Stimulated activated CD4-positive, alpha-beta T cell treated with anti-CD3 and anti-CD28 coated beads, Interleukin-1b, Interleukin-23, amount 100 ng/mL, for 4 hours (primary cell): ENCODE measurements at regions not wholly inside any gene's neighbourhood (a gene's known extent, or its start where the extent isn't known, plus 50 kb on each side); places are given as distances from the start of the nearest gene placed in this dataset.
"Not testable (repeated sequence)": the region's sequence is repeated elsewhere in the genome, so short reads cannot be mapped to it uniquely, and the experiment has no call there.

Experiments
- DNase-seq, 2 donors: peaks; one replicate each; pipeline ENCODE4 v3.0.0-alpha.2; 2020; ENCODE audit warnings: low read depth in 2 of 2

DNA sequence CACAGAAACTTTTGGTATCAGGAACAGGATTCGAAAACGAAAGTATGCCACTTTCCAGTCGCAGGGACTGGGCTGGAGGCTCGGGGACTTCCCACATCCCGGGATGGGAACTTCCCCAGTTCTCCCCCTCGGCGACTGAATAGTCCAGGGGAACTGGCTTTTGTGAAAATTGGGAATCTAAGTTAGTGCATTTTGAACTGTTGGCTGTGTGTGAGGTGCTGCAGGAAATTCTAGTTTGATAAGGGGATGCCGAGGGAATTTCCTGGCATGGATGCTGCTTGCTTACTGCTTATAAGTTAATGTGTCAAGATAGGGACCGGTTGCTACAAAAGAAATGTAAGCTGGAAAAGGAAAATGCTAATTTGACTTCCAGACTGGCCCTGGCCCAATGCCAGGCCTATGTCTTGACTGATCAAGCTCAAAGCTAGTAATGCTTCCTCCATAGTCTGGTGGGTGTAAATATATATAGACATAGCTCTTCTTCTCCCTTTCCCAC lies 73.4 kb upstream of the EIF5 start:
- no peak for DNase-seq

DNA sequence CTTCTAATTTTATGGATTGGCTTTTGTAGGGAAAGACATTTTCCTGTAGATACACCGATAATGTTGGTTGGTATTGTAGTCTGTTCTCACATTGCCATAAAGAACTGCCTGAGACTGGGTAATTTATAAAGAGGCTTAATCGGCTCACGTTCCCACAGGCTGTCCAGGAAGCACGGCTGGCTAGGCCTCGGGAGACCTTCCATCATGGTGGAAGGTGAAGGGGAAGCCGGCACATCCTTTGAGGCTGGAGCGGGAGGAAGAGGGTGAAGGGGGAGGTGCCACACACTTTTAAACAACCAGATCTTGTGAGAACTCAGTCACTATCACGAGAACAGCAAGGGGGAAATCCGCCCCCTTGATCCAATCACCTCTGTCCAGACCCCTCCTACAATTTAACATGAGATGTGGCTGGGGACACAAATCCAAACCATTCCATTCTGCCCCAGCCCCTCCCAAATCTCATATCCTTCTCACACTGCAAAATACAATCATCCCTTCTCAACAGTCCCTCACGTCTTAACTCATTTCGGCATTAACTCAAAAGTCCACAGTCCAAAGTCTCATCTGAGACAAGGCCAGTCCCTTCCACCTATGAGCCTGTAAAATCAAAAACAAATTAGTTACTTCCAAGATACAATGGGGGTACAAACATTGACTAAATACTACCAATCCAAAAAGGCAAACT lies 66.7 kb upstream of the EIF5 start:
- DNase-seq, result no peak

GRCh38 chr14:103271189-103271588 lies 62.8 kb upstream of the EIF5 start:
- DNase-seq, result no peak

GRCh38 chr14:103273145-103273744 lies 60.8 kb upstream of the EIF5 start:
- no peak for DNase-seq

DNA sequence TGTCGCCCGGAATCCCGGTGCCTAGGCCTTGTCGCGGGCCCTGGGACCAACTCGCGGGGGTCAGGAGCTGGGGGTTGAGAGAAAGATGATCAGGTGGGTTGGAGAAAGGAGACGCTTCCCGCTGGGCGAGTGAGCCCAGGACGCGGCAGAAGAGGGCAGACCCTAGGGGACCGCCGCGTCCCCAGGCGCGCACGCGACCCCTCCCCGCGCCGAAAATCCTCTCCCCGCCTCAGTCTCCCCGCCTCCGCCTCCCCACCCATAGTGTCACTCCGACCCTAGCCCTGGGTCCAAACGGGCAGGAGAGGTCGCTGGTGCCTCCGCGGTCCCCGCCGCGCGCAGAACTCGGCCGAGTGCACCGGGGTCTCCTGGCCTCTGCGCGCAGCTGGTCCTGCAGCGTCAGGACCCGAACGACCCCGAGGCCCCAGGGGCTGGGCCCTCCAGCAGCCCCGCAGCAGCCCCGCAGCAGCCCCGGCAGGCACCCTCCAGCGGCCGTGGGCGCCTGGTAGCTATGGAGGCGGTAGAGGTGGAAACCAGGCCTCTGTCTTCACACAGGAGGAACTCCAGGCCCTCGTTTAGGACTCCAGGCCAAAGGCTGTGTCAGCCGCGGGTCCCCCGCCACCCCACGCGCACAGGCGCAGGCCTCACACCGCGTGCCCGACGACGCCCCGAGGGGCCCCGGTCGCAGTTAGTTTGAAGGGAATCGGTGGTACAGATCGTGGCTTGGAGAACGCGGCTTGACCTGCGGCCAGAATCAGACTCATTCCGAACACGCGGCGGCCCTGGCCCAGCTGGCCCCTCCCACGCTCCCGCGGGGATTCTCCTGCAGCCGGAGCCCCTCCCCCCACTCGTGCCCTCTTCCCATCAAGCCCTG lies 60.1 kb upstream of the EIF5 start:
- no peak for DNase-seq

GRCh38 chr14:103275000-103275399 lies 59.0 kb upstream of the EIF5 start:
- DNase-seq, result no peak

GRCh38 chr14:103277931-103278330 lies 56.1 kb upstream of the EIF5 start:
- DNase-seq, result no peak

DNA sequence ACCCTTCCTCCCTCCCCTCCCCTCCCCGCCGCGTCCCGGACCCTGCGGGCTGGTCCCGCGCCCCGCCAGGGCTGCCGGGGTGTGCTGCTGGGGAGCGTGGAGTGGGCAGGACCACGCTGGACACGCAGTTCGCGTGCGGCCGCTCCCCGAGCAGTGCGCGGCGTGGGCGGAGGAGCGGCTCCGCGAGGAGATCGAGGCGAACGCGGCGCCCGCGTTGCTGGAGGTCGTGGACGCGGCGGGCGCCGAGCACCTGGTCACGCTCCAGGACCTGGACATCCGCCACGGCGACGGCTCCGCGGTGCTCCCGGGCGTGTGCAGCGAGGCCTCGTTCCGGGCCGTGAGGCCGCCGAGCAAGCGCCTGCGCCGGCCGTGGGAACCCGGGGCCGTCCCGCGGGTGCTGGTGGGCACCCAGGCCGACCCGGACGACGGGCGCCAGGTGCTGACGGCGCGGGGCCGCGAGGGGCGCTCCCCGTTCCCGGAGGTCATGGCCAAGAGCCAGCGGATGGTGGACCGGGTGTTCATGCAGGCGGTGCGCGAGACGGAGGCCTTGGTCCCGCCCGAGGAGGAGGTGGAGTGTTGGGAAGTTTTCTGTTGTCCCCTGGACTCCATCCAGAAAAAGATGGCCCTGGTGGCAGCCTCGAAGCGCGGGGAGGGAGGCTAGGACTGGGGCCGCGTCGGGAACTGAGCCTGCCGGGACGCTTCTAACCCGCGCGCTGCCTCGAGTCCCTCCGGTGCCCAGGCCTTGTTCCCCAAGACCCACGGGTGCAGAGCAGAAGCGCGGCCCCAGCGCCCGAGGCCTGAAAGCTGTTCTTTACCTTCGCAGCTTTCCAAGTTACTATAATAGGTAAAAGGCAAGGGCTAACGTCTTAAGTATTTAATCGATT lies 54.7 kb upstream of the EIF5 start:
- no peak for DNase-seq

DNA sequence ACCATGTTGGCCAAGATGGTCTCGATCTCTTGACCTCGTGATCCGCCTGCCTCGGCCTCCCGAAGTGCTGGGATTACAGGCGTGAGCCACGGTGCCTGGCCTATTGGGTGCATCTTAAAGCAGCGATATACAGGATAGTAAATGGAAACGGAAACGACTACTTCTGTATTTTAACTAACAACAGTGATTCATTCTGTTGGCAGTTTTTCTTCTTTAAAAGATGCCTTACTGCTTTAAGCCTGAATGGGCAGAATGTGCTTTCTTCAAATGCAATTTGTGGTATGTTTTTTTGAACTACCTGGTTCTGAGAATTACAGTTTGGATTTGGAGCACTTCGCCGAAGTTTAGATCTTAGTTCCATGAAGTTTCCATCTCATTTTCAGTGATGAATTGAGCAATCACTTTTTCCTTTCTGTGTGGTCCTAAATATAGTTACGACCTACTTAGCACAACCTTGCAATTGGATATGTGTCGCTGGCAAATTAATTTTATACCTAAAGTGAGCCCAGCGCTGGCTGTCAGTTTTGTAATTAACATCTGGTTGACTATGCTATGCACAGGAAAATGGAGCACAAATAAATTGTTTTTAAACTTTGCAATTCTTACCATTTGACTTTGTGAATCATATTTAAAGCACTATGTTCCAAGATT lies 53.6 kb upstream of the EIF5 start:
- no peak for DNase-seq

- no peak for DNase-seq
Measured at GRCh38 chr14:103281496-103282231, 52.4 kb upstream of the EIF5 start.

GRCh38 chr14:103282309-103282708 lies 51.7 kb upstream of the EIF5 start:
- not testable (repeated sequence) for DNase-seq

- no peak for DNase-seq
Measured at GRCh38 chr14:103282932-103283331, 51.1 kb upstream of the EIF5 start.

GRCh38 chr14:103283916-103284315 lies 50.1 kb upstream of the EIF5 start:
- no peak for DNase-seq
